HG03159 (cell line): ENCODE measurements at regions not wholly inside any gene's neighbourhood (a gene's known extent, or its start where the extent isn't known, plus 50 kb on each side); places are given as distances from the start of the nearest gene placed in this dataset.
"Not testable (repeated sequence)": the region's sequence is repeated elsewhere in the genome, so short reads cannot be mapped to it uniquely, and the experiment has no call there.

ENCODE experiments used
- ATAC-seq: cut with Tn5 transposase; IDR thresholded peaks from one replicate; pipeline ENCODE4 v1.9.1; 2021; ENCODE audit warnings: mild to moderate bottlenecking, moderate library complexity; ENCODE audit not compliant: unreplicated experiment

DNA sequence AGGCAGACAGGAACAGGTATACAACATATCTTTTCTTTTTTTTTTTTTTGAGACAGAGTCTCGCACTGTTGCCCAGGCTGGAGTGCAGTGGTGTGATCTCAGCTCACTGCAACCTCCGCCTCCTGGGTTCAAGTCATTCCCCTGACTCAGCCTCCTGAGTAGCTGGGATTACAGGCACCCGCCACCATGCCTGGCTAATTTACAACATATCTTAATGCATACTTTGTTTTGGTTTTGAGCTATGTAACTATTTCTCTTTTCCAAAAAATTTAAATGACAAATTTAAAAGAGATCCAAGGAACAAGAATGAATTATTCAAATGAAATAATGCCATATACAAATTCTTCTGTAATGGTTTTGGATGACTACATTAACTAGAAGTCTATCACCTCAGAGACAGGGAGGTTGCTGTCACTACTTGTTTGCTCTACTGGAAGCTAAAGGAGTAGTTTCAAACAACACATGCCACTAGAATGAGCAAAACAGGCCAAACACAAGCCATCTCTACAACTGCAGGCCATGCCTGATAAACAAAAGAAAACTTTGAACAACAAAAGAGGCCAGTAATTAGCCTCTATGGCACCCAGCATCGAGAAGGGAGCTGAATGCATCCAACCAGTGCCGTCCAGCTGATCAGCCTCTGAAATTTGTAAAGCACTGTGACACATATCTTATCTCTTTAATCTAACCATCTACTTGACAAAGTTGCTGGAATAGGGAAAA, 133.6 kb upstream of the VOPP1 start:
- ATAC-seq: not testable (repeated sequence)

- not testable (repeated sequence) for ATAC-seq
Measured at GRCh38 chr7:55702831-55703230, 130.5 kb upstream of the VOPP1 start.

DNA sequence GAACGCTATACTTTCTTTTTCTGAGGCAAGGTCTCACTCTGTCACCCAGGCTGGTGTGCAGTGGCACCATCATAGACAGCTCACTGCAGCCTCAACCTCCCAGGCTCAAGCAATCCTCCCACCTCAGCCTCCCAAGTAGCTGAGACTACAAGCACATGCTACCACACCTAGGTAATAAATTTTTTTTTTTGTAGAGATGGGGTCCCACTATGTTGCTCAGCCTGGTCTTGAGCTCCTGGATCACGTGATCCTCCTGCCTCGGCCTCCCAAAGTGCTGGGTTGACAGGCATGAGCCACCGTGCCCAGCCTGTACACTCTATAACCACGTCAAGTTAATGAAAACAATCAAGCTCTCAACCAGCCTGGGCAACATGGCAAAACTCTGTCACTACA, 127.1 kb upstream of the VOPP1 start:
- not testable (repeated sequence) for ATAC-seq

DNA sequence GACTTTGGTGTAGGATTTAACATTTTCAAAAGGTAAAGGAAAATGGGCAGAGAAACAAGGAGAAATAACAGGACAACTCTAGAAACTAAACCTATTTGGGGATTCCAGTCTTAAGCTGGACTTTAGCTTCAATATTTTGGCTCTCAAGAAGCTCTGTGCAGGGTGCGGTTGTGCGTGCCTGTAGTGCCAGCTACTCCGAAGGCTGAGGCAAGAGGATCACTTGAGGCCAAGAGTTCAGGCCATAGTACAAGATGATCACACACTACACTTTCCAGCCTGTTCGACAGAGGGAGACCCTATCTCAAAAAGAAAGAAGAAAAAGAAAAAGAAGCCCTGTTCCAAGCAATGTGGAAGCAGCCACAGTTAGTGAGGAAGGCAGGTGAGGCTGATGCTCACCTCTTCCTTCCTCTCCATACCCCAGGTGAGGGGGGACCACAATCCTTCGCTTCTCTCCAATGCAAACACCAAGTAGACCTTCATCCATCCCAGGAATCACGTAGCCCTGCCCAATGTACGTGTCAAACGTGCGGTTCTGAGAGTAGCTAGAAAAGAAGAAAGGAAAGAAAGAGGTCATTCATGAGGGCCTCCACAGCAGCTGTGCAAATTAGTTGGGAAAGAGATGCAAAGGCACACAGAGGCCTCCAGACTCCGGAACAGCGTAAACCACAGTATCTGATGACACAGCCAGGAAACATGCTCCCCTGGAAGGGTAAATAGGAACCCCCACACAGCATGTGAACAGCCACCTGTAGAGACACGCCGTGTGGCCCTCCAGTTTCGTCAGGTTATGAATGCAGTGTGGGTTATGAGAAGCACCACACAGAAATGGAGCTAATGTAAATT, 126.5 kb upstream of the VOPP1 start:
- ATAC-seq: peak; percentile 69

GRCh38 chr7:55695893-55696701, 123.8 kb upstream of the VOPP1 start:
- not testable (repeated sequence) for ATAC-seq

DNA sequence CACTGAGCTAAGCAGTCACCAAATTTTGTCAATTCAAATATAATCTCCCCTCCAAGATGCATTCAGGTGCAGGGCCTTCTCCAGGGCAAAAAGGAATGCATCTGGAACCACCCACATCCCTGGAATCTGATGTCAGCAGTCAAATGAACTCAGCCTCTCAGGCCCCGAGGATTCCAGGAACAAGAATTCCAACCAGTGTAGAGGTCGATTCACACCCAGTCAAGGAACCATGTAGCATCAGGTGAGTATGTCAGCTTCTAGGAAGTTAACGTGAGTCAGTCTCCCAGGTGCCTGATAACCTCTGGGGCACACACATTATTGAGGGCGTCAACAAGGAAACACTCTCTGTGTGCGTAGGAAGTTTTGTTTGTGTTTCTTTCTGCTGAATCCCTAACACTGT, 122.2 kb upstream of the VOPP1 start:
- ATAC-seq: not testable (repeated sequence)

DNA sequence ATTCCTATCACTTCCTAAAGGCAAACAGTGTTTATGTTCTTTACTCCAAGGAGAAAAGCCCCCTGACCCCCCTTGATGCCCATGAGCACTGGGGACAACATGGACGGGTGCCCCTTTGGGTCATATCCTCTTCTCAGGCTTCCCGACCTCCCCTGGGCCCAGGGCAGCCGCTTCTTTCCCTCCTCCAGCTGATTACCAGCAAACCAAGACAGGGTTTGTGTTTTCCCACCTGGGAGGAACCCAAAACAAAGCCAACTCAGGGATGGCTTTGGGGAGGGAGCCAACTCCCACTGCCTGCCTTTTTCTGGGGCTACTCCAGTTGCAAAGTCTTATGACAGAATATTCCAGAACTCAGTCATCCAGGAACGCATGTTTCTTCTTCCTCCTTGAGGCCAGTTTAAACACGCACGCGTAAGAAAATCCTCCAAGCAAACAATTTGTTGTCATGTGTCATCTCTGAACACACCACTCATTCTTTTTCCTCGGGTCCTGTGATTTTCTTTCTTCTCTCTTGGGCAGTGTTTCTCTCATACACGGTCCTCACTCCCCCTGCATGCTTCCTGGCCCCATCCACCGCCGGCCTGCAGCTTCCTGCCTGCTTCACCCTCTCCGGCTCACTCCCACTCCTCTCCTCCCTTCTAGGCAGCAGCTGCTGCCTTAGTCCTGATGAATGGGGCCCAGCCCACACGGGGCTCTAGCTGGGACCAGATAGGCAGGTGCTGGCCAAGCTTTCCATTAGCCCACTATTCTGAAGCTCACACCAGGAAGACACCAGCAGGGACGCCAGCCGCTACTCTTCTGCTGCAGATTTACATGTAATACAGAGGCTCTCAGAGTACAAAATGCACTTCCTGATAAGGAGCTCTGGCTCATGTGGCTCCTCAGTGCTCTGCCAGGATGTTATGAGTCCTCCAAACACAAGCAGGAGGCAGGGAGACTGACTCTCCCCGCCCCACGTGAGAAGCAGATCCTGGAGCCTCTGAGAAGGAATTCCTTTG, 116.7 kb upstream of the VOPP1 start:
- not testable (repeated sequence) for ATAC-seq

DNA sequence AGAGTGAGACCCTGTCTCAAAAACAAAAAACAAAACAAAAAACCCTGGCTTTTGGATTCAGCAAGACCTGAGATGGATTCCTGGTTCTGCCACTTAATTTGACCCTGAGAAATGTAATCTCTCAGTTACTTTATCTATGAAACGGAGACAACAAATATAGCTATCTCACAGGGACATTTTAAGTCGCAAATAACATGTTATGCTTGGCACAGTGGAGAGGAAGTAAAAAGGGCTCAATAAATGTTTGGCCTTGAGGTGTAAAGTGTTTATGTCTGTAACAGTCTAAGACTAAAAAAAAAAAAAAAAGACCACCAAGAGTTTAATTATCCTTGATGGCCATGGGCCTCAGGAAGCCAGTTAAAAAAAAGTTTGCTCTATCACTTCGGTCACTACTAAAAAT, 116.0 kb upstream of the VOPP1 start:
- not testable (repeated sequence) for ATAC-seq

- not testable (repeated sequence) for ATAC-seq
Measured at GRCh38 chr7:55687252-55687651, 115.0 kb upstream of the VOPP1 start.

GRCh38 chr7:55686771-55687170, 114.5 kb upstream of the VOPP1 start:
- not testable (repeated sequence) for ATAC-seq

DNA sequence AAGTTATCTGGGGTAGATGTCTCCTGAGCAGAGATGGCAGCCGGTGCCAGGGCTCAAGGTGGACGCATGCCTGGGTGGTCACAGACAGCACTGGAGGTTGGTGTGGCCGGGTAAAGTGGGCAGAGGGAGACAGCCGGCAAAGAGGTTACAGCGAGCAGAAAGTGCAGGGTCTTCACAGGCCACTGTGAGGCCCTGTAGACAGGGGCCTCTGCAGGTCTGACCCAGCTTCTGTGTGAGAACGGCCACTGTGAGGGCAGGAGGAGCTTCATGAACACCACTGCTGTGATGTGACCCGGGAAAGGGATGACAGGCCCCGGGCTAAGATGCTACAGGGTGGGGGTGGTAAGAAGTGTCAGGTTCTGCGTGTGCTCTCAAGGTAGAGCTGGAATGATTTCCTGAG, 111.2 kb upstream of the VOPP1 start:
- not testable (repeated sequence) for ATAC-seq

- ATAC-seq: not testable (repeated sequence)
Measured at GRCh38 chr7:55675589-55675988, 103.3 kb upstream of the VOPP1 start.

DNA sequence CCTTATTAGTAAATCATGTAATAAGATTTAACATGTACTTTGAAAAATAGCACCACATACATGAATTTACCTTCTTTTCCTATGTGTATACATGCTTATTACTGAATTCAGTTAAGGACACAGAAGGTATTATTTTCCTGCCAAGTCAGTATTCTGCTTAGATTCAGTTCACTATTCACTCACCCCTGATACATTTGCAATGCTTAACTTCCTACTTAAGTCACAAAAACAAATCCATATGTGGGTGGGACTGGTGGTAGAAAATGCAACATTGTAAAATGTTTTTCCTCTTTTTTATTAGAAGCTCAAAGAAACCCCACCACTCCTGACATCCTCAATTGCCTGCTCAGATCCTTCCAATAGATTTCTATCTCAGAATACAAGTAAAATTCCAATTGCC, 101.2 kb upstream of the VOPP1 start:
- ATAC-seq: not testable (repeated sequence)

DNA sequence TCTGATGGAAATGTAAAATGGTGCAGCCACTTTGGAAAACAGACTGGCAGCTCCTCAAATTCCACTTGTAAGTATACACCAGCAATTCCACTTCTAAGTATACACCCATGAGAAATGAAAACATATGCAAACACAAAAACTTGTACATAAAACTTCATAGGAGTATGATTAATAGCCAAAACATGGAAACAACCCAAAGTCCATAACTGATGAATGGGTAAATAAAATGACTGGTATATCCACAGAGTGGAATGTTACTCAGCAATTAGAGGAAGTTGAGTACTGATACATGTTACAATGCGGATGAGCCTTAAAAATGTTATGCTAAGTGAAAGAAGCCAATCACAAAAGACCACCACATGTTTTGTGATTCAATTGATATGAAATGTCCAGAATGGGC, 99.8 kb upstream of the VOPP1 start:
- ATAC-seq: not testable (repeated sequence)

DNA sequence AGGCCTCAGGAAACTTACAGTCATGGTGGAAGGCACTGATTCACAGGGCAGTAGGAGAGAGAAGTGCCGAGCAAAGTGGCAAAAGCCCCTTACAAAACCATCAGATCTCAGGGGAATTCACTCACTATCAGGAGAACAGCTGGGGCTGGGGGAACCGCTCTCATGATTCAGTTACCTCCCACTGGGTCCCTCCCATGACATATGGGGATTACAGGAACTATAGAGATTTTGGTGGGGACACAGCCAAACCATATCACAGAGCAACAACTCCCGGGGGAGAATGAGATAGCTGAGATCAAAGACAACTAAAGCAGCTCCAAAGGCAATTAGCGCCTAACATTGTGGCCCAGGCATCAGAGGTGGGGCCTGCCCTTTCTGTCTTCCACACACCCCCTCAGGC, 85.4 kb upstream of the VOPP1 start:
- ATAC-seq: no peak

DNA sequence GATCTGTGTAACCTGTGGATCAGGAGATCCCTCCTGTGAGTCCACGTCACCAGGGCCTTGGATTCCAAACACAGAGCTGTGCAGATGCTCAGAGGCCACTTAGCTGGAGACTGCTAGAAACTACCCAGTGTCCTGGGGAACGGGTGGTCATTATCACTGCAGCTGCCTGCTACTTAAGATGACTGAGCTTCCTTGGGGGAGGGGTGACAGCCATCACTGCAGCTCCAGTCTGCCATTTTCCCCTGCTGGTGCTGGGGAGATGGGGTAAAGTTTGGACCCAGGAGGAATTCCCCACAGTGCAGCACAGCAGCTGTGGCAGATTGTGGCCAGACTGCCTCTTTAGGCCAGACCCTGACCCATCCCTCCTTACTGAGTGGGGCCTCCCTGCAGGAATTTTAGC, 78.8 kb upstream of the VOPP1 start:
- no peak for ATAC-seq

DNA sequence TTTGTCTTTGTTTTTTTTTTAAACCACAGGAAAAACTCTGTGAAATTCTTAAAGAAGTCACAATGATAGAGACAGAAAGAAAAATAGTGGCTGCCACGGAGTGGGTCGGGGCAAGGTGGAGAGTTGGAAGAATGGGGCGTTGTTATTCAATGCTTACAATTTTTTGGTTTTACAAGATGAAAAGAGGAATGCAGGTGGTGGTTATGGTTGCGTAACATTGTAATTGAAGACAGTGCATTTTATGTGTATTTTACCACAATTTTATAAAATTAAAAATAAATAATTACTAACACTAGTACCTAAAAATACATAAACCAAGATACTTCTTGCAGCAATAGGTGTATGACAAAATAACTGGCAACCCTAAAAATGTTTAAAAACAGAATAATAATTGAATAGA, 76.9 kb upstream of the VOPP1 start:
- ATAC-seq: no peak

DNA sequence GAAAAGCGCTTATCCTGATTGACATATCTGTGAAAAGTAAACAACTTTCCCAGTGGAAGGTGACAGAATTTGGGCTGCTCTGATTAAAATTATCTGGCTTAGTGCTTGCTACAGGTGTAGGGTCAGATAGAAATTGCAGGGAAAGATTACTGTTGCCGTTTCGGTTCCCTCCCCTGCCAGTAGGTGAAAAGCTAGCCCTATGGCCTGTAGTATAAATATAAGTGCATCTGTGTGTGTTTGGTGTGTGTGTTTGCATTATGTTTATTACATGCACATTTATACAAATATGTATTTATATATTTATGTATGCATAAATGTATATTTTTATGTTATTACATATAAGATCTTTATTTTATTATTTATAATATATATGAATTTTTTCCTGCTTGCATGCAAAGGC, 72.3 kb upstream of the VOPP1 start:
- no peak for ATAC-seq

- no peak for ATAC-seq
Measured at GRCh38 chr7:55642266-55642665, 70.0 kb upstream of the VOPP1 start.

DNA sequence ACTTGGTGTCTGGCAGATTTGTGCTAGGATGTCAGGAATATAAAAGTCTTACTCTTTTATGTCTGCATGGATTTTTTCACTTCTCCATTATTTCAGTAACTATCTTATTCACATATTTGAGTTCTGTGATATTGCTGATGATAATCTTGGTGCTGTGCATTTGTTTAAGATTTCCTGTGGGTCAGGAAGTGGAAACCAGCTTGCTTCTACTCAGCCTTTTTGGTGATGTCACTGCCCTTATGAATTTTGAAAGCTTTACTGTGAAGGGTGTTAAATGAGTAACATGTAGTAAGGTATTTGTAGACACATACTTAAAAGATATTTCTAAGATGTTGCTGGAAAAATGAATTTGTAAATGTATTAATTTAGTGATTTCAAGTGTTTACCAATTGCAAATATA, 69.5 kb upstream of the VOPP1 start:
- peak; percentile 74 for ATAC-seq
